GM18505 (cell line): ENCODE measurements at regions not wholly inside any gene's neighbourhood (a gene's known extent, or its start where the extent isn't known, plus 50 kb on each side); places are given as distances from the start of the nearest gene placed in this dataset.

Experiments
- ATAC-seq: cut with Tn5 transposase; IDR thresholded peaks from one replicate; pipeline ENCODE4 v1.9.1; 2021; ENCODE audit not compliant: unreplicated experiment
- POLR2A ChIP-seq: IDR thresholded peaks from 4 replicates; pipeline ENCODE4 v1.6.1; 2011; ENCODE audit warnings: borderline replicate concordance; ENCODE audit not compliant: insufficient read depth, insufficient read length; ENCODE audit errors: extremely low read depth

DNA sequence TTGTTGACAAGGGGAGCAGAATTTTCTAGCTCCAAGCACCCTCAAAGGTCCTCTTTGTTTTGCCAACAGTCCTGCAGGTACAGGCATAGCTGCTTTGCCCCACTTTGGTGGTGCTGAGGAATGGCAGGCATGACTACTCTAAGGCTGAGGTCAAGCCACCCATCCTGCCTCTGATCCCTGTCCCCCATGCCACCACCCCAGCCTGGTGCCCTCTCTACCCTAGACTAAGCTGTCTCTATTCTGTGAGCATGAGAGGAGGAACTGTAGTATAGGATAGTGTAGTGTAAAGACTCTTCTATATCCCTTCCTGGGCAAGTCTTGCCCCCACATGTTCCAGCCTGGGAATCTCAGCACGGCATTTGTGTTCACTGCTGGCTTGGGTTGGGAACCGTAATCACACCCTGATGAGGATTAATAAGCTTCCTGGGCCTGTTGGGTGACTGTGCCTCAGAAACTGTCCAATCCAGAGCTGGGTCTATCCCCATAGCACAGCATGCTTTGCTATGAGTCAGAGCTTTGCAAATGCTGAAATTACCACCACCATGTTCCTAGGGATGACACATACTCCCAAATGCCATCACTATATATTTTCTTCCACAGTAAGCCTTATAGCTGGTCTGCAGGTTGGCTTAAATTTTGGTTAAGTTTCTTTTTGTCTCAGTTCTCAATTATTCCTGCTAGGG, 105.7 kb upstream of the PPP2R5A start:
- no peak for TF ChIP-seq POLR2A
- no peak for ATAC-seq

GRCh38 chr1:212181015-212181882, 104.0 kb upstream of the PPP2R5A start:
- no peak for TF ChIP-seq POLR2A
- ATAC-seq: no peak

GRCh38 chr1:212182171-212182570, 103.0 kb upstream of the PPP2R5A start:
- no peak for TF ChIP-seq POLR2A
- ATAC-seq: no peak

GRCh38 chr1:212182579-212182978, 102.6 kb upstream of the PPP2R5A start:
- ATAC-seq: no peak
- TF ChIP-seq POLR2A: no peak

- peak; percentile 47 for TF ChIP-seq POLR2A
- peak; percentile 88 for ATAC-seq
These were observed 98.6 kb upstream of the PPP2R5A start for GRCh38 chr1:212186427-212187207.

DNA sequence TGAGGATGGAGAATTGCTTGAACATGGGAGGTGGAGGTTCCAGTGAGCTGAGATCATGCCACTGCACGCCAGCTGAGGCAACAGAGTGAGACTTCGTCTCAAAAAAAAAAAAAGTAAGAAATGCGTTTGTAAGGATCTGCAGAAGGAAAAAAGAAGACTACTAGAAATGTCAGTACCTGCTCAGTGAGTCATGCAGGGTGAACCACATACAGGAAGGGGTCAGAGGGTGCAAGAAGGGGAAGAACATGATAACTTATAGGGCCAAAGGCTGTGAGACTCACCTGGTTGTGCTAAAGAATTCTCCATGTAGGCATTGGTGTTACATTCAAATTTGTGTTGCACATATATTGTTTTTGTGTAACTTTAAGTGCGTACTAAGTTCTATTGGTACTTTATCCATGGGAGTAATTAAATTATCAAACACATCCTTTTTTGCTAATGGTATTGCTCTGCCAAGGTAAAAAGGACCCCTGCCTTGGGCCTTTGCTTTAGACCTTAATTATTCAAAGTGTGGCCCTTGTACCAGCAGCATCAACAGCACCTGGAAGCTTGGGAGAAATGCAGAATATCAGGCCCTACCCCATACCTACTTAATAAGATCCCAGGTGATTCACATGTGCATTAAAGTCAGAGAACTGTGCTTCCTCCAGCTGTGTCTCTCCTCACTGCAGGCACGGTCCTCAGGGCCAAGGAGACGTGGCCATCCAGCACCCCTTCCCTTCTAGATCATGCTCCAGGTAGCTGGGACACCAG, 96.4 kb upstream of the PPP2R5A start:
- ATAC-seq: no peak
- no peak for TF ChIP-seq POLR2A

DNA sequence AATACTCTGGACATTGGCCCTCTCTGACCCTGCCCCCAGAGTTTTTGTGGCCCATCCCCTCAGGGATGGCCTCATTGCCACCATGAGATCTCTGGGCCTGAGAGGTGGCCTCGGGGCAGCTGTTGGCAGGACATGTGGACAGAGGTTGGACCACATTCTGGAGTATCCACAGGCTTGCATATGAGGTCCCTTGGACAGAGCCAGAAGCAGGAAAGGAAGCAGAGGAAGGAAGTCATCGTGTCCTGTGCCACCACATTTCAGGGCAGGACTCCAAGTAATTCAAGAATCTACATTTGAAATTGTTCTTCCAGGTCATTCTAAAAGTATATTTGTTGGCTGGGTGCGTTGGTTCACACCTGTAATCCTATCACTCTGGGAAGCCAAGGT, 95.9 kb upstream of the PPP2R5A start:
- no peak for TF ChIP-seq POLR2A
- no peak for ATAC-seq

DNA sequence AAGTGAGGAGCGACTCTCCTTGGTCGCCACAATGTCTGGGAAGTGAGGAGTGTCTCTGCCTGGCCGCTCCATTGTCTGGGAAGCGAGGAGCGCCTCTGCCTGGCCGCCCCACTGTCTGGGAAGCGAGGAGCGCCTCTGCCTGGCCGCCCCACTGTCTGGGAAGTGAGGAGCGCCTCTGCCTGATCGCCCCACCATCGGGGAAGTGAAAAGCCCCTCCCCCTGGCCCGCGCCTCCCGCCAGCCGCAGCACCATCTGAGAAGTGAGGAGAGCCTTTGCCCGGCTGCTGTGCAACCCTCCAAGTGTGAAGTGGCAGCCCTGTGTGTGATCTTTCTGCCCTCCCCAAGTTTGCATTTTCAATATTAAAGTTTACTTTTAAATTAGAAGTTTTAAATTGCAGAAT, 95.0 kb upstream of the PPP2R5A start:
- no peak for ATAC-seq
- no peak for TF ChIP-seq POLR2A

DNA sequence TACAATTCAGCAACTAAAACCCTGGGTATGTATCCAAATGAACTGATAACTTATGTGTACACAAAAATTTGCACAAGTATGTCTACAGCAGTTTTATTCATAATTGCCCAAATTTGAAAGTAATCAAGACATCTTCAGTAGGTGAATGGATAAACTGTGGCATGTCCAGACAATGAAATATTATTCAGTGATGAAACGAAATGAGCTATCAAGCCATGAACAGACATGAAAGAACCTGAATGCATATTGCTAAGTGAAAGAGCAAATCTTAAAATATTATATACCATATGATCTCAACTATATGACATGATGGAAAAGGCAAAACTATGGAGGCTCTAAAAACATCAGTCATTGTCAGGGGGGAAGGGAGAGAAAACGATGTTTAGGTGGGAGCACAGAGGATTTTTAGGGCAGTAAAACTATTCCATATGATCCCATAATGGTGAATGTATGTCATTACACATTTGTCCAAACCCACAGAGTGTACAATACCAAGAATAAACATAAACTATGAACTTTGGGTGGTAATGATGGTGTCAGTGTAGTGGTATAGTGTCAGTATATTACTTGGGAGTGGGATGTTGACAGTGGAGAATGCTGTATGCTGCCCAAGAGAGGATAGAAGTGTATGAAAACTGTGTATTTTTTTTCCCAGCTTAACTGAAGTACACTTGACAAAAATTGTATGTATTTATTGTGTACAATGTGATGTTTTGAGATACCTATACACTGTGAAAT, 92.8 kb upstream of the PPP2R5A start:
- no peak for ATAC-seq
- no peak for TF ChIP-seq POLR2A

- ATAC-seq: no peak
- no peak for TF ChIP-seq POLR2A
These were observed 88.9 kb upstream of the PPP2R5A start for GRCh38 chr1:212196355-212196754.

- TF ChIP-seq POLR2A: no peak
- ATAC-seq: no peak
These were observed 83.7 kb upstream of the PPP2R5A start for GRCh38 chr1:212201461-212201860.

DNA sequence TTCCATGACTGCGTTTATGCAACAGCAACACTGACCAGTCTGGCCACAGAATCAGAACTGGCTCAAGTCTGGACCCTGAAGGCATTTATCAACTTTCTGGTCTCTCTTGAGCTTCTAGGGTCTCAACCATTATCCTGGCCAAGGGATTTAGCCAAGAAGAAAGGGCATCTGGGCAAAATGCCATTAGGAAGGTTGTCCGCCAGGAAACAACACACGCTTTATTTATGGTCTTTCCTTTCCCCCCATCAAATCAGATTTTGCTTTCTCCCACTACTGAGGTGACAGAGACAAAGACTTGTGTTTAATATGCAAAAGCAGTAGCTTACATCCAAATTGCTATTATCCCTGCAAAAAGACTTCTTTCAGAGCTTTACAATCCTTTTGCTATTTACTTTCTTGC, 81.6 kb upstream of the PPP2R5A start:
- ATAC-seq: no peak
- TF ChIP-seq POLR2A: no peak

- no peak for TF ChIP-seq POLR2A
- no peak for ATAC-seq
These were observed 80.2 kb upstream of the PPP2R5A start for GRCh38 chr1:212205006-212205405.

- no peak for TF ChIP-seq POLR2A
- no peak for ATAC-seq
These were observed 79.4 kb upstream of the PPP2R5A start for GRCh38 chr1:212205843-212206242.
